A673 (cell line): ENCODE measurements at regions not wholly inside any gene's neighbourhood (a gene's known extent, or its start where the extent isn't known, plus 50 kb on each side); places are given as distances from the start of the nearest gene placed in this dataset.

Source experiments
- BruUV-seq: library from RNA; stranded (reverse); fragments of 400-500 nt; replicated peaks from 2 replicates; lab custom pipeline; 2021; lab: Mats Ljungman, UMichigan
- CTCF ChIA-PET: fragments of 300-600 bp; sonication (Branson Sonifier 250); formaldehyde crosslinking; loops from one replicate; lab custom pipeline; 2022; ENCODE audit warnings: antibody characterized with exemption; lab: Charles Lee
- POLR2A ChIA-PET: fragments of 300-600 bp; sonication (Branson Sonifier 250); formaldehyde crosslinking; loops from one replicate; lab custom pipeline; 2022; ENCODE audit warnings: antibody characterized with exemption; ENCODE audit not compliant: low non-redundant PET; lab: Charles Lee
- DNase-seq: peaks from one replicate; pipeline ENCODE4 v3.0.0-alpha.2; 2015; ENCODE audit warnings: low spot score
- H3K27ac ChIP-seq: fragments of 200-600 bp; sonication (generic); 2 replicates; pipeline ENCODE4 v1.5.1; 2016; ENCODE audit warnings: mixed run types, low read depth, mild to moderate bottlenecking, mixed read lengths, antibody characterized with exemption, low read length; ENCODE audit not compliant: poor library complexity, severe bottlenecking
- H3K27me3 ChIP-seq: fragments of 200-600 bp; sonication (generic); replicated peaks from 2 replicates; pipeline ENCODE4 v1.6.1; 2017; ENCODE audit warnings: mixed run types, low read depth, mild to moderate bottlenecking, mixed read lengths, antibody characterized with exemption, low read length; ENCODE audit not compliant: insufficient read depth, poor library complexity
- H3K36me3 ChIP-seq: fragments of 200-600 bp; sonication (generic); 2 replicates; pipeline ENCODE4 v1.6.1; 2016; ENCODE audit warnings: mixed run types, mild to moderate bottlenecking, mixed read lengths, antibody characterized with exemption, low read length; ENCODE audit not compliant: insufficient read depth, poor library complexity, severe bottlenecking
- H3K4me1 ChIP-seq: fragments of 200-600 bp; sonication (generic); 2 replicates; pipeline ENCODE4 v1.6.1; 2017; ENCODE audit warnings: mixed run types, mild to moderate bottlenecking, mixed read lengths, antibody characterized with exemption, low read length; ENCODE audit not compliant: insufficient read depth, poor library complexity, severe bottlenecking
- H3K4me3 ChIP-seq: fragments of 200-600 bp; sonication (generic); 2 replicates; pipeline ENCODE4 v1.5.1; 2016; ENCODE audit warnings: low read depth, mixed run types, mild to moderate bottlenecking, mixed read lengths, low read length; ENCODE audit not compliant: poor library complexity, severe bottlenecking
- H3K9me3 ChIP-seq: fragments of 200-600 bp; sonication (generic); 2 replicates; pipeline ENCODE4 v1.6.1; 2016; ENCODE audit warnings: mixed run types, low read depth, mild to moderate bottlenecking, mixed read lengths, antibody characterized with exemption, low read length; ENCODE audit not compliant: poor library complexity, severe bottlenecking
- EZH2 ChIP-seq: fragments of 200-600 bp; sonication (generic); IDR thresholded peaks from 2 replicates; pipeline ENCODE4 v1.6.1; 2017; ENCODE audit warnings: borderline replicate concordance, low read depth, mild to moderate bottlenecking, mixed read lengths, antibody characterized with exemption, low read length; ENCODE audit not compliant: poor library complexity, severe bottlenecking
- intact Hi-C: fragments of 100-400 bp; cut with micrococcal nuclease; formaldehyde crosslinking; loops from one replicate; pipeline ENCODE4 v1.10.0; 2022; ENCODE audit not compliant: unreplicated experiment
- TF ChIP-seq, protein P1 (sequence below): fragments of 300-800, 200-600 bp; sonication (generic); conservative IDR thresholded peaks from 2 replicates; pipeline ENCODE4 v1.5.1; 2017; ENCODE audit warnings: low read depth, mild to moderate bottlenecking, antibody characterized with exemption, low read length, moderate library complexity, mixed read lengths

DNA sequence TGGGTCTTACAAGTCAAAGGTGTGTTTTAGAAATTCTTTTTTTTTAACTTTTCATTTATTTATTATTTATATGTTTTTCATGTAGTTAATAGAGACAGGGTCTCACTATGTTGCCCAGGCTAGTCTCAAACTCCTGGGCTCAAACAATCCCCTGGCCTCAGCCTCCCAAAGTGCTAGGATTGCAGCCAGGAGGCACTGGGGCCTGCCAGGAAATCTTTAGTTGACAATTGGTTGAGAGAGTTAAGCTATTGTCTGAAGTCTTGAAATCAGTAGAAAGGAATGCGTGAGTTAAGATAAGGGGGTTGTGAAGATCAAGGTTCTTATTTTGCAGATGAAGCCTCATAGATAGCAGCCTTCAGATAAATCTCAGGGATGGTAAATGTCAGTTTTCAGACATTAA is 245.4 kb upstream of the GALNT17 start:
- Histone ChIP-seq H3K27ac (no peak overlapping the region), H3K36me3 (no peaks in the 10 kb centered on the region), H3K9me3 (peaks cover 5% of the 10 kb centered on the region), H3K4me1 (no peaks in the 10 kb centered on the region), H3K27me3 (no peaks in the 10 kb centered on the region), H3K4me3 (no peak overlapping the region)
- TF ChIP-seq, protein P1, sequence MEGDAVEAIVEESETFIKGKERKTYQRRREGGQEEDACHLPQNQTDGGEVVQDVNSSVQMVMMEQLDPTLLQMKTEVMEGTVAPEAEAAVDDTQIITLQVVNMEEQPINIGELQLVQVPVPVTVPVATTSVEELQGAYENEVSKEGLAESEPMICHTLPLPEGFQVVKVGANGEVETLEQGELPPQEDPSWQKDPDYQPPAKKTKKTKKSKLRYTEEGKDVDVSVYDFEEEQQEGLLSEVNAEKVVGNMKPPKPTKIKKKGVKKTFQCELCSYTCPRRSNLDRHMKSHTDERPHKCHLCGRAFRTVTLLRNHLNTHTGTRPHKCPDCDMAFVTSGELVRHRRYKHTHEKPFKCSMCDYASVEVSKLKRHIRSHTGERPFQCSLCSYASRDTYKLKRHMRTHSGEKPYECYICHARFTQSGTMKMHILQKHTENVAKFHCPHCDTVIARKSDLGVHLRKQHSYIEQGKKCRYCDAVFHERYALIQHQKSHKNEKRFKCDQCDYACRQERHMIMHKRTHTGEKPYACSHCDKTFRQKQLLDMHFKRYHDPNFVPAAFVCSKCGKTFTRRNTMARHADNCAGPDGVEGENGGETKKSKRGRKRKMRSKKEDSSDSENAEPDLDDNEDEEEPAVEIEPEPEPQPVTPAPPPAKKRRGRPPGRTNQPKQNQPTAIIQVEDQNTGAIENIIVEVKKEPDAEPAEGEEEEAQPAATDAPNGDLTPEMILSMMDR, result no peak
- no peak for TF ChIP-seq EZH2
- CTCF ChIA-PET, result no interaction called here
- intact Hi-C loops, result no loop called here
- no peak for DNase-seq
- POLR2A ChIA-PET, result no interaction called here
- BruUV-seq, result no TSS peak

DNA sequence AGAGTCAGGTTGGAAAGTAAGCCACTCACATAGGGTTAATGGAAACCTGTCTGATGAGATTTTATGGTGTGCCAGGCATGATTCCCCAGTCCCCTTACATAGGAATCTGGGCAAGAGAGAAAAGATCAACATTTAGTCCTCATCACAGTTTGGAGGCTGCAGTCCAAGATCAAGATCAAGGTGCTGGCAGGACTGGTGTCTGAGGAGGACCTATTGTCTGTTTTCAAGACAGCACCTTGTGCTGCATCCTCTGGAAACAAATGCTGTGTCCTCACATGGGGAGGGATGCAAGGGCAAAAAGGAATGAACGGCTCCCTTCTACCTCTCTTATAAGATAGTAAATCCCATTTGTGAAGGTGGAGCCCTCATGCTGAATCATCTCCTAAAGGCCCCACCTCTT is 244.8 kb upstream of the GALNT17 start:
- intact Hi-C loops, result no loop called here
- ChIA-PET CTCF (no interaction called here), POLR2A (no interaction called here)
- TF ChIP-seq, protein P1, result no peak
- TF ChIP-seq EZH2, result no peak
- Histone ChIP-seq H3K27me3 (no peaks in the 10 kb centered on the region), H3K27ac (no peak overlapping the region), H3K4me3 (no peak overlapping the region), H3K36me3 (no peaks in the 10 kb centered on the region), H3K9me3 (peaks cover 5% of the 10 kb centered on the region), H3K4me1 (no peaks in the 10 kb centered on the region)
- DNase-seq, result no peak
- BruUV-seq, result no TSS peak

DNA sequence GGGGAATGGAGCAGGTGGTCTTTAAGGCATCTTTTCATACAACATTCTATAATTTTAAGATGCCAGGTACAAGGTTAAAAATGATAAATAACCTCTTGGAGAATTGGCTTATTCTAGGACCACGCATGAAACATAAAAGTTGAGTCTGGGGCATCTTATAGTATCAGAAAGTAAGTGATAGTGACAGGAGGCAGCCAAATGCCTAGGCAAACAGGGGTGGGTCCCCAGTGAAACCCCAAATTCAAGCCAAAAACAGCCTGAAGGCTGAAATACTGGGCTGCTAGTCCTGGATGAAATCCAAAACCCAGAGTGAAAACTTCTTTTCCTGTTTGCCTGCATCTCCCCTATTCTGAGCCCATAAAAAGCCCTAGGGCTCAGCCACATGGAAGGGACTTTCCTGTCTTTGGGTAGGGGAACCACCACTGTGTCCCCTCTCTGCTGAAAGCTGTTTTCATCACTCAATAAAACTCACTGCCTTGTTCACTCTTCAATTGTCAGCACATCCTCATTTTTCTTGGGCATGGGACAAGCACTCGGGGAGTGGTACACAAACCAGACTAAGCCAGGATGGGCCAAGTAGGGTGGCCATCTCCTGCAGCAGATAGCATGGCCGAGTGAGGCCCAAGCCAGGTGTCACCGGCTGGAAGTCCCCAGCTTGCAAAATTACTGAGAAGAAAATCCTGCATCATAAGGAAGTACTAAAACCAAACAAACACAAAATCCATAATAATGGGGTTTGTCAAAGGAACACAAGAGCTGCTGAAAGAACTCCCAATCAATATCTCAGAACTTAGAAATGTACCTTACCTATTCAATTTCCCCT is 241.6 kb upstream of the GALNT17 start:
- POLR2A ChIA-PET, result no interaction called here
- intact Hi-C loops, result no loop called here

More for the DNA sequence above, 241.6 kb upstream of the GALNT17 start:
- no peaks in the 10 kb centered on the region for H3K27me3 ChIP-seq
- no TSS peak for BruUV-seq
- H3K9me3 ChIP-seq, result peaks cover 10% of the 10 kb centered on the region
- H3K36me3 ChIP-seq, result no peaks in the 10 kb centered on the region
- no peak overlapping the region for H3K27ac ChIP-seq
- TF ChIP-seq, protein P1, result no peak
- no peak for TF ChIP-seq EZH2
- H3K4me1 ChIP-seq, result no peaks in the 10 kb centered on the region
- CTCF ChIA-PET, result no interaction called here
- DNase-seq, result no peak
- no peak overlapping the region for H3K4me3 ChIP-seq
